Hematopoietic multipotent progenitor cell treated with erythropoietin and hydrocortisone succinate and interleukin-3 and kit ligand, for 4 days (in vitro differentiated cells): ENCODE measurements at regions not wholly inside any gene's neighbourhood (a gene's known extent, or its start where the extent isn't known, plus 50 kb on each side); places are given as distances from the start of the nearest gene placed in this dataset.
"Not testable (repeated sequence)": the region's sequence is repeated elsewhere in the genome, so short reads cannot be mapped to it uniquely, and the experiment has no call there.

Experiments used
- DNase-seq: peaks from one replicate; pipeline ENCODE4 v3.0.0-alpha.2; 2015

DNA sequence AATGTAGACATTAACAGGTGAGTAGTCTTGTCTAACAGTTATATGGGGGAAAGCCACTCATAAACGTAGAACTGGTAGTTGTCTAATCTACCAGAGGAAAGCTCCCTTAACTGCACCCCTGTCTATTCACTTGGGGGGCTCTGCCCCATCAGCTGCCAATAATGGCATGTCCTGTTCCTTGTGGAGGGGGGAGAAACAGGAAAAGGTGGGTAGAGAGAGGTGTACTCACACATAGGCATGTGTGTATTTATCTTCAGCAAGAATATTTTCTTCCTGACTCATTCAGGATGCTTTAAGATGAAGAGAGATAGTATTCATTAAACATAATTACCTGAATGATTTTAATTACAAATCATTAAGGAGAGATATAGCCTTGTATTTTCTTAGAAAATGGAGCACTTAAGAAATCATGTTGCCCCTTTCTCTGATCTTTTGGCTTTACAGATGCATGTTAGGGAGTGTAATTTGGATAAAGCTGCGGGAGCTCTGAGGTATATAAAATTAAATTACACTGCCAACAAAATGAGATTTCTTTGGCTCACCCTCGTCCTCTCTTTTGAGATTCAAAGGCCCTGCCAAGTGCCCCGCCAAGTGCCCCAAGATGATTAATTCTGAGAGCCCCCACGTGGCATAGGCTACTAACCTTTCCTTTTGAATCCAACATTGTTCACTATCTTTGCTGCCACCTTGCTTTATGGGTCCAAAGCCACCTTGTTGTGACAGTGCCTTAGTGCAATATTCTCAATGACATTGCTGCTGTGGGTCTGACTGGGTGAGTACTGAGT, 286.3 kb upstream of the LYPLAL1 start:
- DNase-seq = no peak

DNA sequence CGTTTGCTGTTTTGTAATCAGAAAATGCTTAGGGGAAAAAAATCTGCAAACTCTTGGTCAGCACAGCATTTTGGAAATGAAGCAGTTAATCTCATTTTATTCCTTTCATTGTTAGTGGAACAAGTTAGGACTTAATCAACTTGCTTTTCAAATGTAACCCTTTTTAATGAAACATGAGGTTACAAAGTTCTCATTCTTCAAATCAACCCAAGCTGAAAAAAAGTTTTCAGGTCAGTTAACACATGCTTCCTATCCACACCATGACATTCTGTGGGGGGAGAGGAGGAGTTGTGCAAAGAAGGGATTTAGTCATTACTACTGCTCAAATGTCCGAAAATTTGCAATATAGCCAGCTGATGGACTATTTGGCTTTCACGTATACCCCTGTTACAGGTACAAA, 283.2 kb upstream of the LYPLAL1 start:
- no peak for DNase-seq

DNA sequence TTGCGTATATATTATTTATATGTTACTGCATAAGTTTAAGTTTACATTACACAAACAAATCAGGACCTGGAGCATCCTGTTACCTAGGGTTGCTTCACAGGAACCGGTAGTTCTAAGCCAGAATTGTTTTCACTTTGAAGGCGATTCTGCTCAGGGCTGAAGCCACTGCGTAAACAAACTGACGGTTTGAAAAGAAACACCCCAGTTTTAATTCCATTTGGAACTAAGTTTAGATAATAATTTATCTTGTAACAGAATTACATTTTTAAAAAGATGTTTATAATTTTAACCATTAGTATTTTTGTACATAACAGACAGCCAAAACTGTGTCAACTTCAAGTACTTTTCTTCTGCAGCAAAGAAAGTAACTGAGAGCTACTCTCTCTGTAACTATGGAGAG, 282.1 kb upstream of the LYPLAL1 start:
- no peak for DNase-seq

DNA sequence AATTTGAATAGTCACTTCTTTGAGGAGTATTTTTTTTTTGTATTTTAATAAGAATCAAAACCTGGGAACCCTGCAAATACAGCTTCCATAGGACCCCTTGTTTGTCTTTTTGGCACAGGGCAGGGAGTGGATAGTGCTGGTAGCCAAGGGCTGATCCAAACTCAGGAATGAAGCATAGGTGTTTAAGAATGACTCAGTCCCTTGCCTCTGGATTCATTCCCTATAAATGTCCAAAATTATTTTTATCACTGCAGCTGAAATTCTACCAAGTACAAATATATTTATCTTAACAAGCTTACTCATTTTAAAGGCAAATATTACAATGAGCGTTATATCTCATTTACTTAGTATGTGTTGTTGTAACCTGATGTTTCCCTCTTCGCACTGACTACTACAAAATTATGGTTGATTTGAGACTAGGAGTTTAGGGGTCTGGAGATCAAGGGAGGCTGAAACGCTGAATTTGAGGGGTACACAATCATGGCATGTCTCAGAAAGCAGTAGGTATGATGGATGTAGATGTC, 278.6 kb upstream of the LYPLAL1 start:
- no peak for DNase-seq

DNA sequence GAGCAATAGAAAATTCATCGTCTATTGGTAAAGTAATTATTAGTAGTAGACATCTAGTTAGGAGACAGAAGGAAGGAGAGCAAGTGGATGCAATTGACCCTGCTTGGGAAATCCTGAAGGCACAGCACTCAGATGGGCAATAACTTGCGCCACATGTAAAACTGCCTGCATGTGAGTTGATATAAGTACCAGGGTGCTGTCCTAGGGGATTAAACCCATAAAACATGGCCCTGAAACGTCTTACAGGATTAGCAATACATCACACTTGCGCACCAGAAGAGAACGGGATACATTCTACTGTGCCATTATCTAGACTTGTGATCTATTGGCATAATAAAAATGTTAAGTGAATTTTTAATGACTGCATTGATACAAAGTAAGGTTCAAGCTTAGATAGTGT, 277.5 kb upstream of the LYPLAL1 start:
- no peak for DNase-seq

DNA sequence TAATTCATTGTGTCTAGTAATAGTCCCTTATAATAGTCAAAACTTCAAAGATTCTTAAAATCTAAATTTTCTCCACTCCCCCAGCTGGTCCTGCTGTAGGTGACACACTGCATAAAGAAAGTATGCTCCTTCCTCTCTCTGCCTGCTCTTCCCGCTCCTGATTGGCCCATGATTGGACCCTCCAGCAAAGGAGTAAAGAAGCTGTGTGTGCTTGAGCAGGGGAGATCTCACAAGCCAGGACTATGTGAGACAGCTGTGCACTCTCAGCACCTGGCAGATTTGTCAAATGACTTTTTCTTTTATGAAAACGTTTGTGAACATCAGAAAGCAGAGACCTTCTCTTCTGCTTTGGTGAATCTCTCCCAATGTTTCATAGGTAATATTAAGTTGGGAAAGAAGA, 274.8 kb upstream of the LYPLAL1 start:
- DNase-seq = no peak

DNA sequence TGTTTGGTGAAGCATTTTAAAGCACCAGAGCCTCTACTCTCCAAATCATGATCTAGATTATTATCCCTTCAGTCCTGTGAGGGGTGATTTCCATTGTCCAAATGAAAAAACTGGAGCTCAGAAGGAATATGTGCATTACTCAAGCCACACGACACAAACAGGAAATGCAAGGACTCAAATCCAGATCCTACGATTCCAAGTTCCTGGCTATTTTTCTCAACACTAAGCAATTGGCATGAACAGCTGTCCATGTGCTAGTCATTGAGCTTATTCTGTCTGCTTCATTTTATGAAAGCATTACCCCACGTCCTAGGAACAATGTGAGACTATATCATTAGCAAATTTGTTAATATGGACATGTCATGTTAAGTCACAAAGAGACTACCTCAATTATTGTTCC, 273.1 kb upstream of the LYPLAL1 start:
- DNase-seq = no peak

DNA sequence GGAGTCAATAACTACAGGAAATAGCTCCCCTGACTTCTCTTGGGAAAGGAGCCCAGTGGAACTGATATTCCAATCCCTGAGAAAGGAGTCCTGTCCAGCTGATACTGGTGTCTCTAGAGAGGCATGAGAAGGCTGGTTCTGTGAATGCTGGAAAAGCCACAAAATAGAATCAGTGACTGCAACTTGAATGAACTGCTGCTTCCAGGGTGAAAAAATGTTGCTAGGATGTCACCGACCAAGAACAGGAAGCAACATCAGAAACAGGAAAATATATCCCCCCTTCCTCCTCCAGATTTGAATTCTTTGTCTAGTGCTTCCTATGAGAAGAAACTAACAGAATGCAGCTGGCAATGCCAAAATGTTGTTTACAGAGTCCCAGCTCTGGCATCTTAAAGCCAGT, 269.3 kb upstream of the LYPLAL1 start:
- no peak for DNase-seq

DNA sequence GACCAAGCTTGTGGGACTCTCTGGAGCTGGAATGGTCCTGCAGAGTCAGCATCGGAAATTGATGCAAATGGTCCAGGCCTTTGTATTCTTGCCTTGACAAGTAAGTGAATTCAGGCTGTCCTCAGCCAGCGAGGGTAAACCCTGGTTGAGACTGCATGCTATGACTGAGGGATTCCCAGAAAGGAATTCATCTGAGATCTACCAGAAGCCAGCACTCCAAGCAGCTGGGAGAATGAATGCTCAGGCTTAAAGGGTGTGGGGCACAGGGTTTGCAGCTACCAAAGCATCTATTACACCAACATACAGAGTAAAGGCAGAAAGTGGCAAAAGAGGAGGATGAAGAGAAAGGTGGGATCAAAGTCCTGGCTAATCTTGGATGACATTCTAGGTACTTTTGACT, 257.0 kb upstream of the LYPLAL1 start:
- DNase-seq = no peak

DNA sequence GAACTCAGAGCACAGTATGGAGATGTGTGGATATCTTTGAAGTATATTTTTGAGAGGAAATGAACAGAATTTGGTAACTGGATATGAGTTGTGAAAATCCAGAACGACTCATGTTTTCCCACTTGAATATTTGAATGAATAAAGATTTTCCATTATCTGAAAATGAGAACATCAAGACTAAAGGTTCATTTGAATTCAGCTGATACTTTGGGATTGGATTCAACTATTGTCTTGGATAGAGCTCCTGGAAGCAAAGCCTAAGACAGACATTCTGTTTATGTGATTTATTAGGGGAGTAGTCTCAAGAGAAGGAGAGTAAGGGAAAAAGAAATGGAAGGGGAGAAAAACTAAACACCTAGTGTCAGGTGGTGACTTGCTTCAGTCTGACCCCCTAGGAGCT, 256.0 kb upstream of the LYPLAL1 start:
- no peak for DNase-seq

DNA sequence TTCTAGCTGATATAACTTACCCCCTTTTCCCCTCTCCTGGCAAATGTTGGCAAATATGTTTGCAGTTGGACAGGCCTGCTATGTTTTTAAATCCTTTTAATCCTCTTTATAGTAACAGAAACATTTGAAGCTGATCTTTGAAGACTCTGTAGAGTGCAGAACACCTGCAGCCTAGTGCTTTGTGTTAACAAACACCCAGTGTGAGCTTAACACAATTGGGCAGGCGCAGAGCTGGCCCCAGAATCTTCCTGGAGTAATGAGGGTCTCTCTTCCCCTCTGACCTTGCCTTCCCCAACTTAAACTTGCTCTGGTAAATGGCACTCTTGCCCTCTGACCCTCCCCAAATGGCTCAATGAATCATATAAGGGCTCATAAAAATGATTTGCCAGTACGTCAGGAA, 247.9 kb upstream of the LYPLAL1 start:
- DNase-seq = no peak

DNA sequence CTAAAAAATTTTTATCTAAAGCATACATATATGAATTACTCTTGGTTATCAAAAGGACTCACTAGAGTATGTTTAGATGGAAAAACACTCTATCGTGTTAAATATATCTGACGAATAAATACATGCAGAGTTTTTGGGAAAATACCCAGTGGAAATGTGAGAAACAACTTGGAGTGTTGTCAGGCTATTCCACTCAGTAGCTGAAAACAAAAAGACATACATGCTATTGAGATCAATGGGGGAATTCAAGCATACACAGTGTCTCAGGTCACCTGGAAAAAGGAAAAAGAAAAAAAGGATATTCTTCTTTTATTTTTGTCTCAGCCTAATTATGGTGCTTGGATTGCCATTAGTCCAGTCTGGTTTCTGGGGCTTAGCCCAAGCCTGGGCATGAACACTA, 247.0 kb upstream of the LYPLAL1 start:
- DNase-seq = no peak

DNA sequence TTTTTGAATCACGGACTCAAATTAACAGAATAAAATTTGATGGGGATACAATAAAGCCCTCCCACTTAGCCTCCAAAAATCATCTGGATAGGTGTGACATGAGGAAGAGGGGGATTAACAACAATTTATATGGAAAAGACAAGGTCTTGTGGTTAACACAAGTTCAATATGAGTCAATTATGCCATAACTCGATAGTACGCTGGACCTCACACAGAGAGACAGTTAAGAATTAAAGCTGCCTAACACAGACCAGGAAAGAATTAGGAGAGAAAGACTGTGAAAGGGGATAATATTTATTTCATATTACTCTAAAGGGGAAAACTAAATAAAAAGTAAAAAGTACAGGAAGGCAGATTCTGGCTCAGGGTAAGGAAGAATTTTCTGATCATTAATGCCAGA, 243.7 kb upstream of the LYPLAL1 start:
- no peak for DNase-seq

DNA sequence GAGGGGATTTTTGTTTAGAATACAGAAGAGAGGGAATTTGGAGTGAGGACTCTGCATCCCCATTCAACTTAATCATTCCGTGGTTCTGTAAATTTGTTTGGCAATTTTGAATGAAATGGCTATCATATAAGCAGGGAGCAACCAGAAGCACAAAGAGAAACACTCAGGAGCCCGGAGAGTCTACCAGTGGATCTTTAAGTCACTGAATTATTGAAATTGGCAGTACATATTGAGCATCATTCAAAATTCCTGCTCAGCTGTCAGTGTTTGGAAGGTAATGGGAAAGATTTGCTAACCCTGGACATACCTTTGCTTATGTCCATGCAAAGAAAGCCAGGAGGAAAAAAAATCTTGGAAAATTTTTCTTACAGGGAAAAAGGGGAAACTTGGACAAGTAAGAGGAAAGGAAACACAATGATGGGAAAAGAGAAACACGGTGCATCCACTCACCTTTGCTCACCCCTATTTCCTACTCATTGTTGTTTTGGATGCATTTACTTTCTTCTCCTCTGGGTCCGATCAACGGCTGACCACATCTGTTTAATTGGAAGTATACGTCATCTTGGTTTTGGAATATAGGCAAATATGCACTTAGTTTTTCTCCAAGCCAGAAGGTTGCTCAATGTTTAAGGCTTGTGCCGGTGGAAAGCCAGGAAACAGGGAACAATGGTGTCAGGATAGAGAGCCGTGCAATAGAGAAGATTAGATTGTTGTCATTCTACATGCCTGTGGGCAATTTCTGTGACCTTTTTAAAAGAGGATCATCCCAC, 243.0 kb upstream of the LYPLAL1 start:
- DNase-seq = no peak

DNA sequence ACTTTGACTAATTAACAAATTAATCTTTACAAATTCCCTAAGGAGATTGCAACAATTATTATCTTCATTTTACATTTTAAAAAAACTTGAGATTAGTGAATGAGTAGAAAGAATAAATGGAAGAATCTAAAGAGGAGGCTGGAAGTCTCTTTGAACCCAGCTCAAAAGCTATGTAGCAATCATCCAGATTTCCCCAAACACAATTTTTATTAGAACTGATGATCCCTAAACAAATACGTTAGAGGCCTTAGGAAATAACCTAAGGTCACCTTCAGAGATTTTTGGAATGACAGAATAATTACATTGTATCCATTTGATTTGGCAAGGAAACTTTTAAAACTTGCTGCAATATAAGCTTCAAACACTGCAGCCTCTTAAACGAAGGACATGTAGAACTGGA, 242.4 kb upstream of the LYPLAL1 start:
- DNase-seq = no peak

DNA sequence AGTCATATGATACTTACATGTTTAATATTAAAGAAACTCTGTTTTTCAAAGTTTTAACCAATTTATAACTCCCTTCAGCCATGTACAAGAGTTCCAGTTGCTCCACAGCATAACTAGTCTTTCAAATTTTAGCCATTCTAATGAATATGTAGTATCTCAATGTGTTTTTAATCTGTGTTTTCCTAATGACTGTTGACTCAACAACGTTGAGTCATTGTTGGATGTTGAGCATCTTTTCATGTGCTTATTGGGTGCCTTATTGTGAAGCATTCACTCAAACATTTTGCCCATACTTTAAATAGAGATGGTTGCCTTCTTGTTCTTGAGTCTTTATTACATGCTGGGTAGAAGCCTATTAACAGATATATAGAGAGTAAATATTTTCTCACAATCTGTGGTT, 240.2 kb upstream of the LYPLAL1 start:
- DNase-seq = no peak

DNA sequence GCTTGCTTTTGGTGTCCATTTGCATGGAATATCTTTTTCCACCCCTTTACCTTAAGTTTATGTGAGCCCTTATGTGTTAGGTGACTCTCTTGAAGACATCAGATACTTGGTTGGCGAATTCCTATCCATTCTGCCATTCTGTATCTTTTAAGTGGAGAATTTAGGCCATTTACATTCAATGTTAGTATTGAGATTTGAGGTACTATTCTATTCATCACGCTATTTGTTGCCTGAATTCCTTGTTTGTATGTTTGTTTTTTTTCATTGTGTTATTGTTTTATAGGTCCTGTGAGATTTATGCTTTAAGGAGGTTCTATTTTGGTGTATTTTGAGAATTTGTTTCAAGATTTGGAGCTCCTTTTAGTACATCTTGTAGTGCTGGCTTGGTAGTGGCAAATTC, 238.3 kb upstream of the LYPLAL1 start:
- not testable (repeated sequence) for DNase-seq

DNA sequence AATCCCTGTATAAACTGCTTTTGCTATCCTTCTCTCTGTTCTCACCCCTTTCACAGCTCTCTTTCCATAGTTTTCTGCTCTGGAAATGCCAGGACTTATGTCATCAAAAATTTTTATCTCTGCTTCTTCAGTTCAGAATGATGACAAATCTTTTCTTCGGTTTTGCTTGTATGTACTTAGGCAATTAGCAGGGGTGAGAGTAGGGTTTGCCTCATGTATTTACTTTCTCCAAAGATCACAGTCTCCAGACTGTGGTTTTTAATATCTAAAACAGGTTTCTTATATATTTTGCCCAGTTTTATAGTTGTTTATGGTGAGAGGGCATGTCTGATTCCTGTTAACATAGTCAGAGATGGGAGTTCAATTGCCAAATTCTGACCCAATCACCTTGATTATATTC, 235.4 kb upstream of the LYPLAL1 start:
- no peak for DNase-seq

DNA sequence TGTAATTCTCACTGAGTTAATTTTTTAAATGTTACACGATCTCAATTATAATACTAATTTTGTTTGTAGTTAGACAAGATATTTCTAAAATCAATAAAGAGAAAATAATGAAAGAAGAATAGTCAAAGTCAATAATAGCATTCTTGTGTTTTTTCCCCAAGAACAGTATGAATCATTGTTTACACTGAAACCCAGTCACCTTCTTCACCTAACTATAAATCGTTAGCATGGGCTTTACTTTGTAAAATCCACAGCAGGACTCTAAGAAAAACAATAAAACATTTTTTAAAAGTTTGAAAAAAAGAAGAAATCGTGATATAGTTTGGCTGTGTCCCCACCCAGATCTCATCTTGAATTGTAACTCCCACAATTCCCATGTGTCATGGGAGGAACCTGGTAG, 234.6 kb upstream of the LYPLAL1 start:
- DNase-seq = no peak

DNA sequence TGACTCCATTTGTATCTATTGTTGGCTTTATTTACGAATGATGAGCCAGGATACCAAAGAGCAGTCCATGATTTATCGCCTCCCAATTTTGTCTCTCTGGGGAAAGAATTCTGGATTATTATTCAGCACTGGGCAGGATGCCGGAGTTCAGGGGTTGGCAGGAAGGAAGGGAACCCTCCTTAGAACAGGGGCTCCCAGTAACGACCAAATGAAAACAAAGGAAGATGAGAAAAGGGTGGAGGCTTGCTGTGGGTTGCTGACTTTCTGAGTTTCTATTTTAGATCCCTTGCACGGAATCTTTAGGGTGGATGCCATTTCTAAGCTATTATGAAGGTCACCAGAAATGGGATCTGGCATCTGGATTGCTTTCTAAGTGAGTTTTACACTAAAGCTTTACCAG, 231.2 kb upstream of the LYPLAL1 start:
- DNase-seq = no peak

DNA sequence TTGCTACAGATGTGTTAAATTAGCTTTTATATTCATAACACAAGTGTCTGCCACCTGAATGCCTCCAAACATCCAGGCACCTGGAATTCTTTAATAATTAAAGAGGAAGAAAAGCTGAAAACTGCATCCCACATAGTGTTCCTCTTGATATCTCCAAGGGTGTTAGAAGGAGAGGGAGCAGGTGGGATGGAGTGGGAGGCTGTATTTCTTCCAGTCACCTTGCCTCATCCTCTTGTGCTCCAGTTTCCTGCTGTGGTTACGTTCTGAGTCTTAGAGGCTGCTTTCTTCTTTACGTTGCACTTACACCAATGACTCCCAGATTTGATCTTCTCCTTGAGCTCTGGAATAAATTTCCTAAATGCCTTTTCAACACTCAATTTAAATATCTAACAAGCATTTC, 230.3 kb upstream of the LYPLAL1 start:
- no peak for DNase-seq

DNA sequence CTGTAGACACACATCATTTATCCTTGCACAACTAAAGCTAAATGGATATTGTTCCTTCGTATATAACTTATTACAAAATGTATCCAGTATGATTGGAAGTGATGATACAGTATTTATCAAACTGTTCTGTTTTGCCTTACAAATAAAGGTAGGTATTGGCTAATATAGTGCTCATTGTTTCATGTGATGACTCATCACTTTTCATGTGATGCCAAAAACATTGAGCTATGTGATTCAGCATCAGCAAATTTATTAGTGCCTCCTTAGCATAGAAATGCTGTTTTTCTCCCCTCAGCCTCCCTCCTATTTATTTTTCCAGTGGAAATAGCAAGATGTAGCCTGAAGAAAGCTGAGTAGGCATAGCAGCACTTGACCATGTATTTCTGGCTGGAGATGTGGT, 228.6 kb upstream of the LYPLAL1 start:
- DNase-seq = no peak

DNA sequence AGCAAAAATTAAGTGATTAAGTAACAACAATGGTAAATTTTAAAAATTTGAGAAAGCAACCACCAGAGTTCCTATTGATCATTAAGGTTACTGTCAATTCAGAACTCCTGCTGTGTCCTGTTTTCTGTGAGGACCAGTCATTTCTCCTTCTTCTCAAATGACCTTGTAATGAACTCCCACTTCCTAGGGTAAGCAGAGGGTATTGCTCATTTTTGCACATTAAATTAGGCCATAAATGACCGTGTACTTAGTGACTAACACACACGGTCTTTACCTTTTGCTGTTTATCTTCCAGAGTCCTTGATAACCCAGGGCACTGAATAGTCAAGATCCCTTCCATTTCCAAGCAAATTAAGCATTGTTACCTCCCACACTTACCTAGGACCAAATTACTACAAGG, 227.5 kb upstream of the LYPLAL1 start:
- DNase-seq = no peak

DNA sequence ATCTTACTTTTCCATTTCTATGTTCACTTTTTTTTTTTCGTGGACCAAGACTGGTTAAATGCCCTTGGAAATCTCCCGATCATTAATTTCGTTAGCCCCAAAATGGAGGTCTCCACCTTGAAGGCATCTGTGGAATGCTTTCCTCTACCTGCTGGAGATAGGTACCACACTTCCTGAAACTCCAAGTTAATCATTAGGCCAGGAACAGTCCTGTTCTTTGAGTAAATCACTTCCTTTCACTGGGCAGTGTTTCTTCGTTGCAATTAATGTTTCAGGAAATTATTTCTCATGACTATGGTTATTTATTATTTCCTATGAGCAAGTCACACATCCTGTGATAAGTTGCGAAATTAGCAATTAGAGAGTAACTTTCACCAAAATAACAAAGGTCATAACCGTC, 225.2 kb upstream of the LYPLAL1 start:
- DNase-seq = no peak

DNA sequence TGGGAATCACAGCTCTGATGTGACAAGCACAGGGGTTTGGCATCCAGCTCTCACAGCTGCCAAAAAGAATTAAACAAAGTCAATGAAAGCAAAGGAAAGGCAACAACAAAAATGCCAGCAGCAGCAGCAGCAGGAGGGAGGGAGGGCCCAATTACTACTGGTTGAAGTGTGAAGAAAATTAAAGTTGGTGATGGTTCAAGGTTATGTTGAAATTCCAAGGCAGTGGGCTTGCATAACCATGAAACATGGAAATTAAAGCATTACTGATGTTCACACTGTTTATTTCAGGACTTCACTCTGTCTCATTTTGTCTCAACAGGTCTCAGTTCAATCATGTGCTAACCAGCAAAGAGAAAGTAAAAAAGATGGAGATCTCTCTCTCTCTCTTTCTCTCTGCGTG, 220.3 kb upstream of the LYPLAL1 start:
- no peak for DNase-seq
